NCI-H69 (cell line): ENCODE measurements at regions not wholly inside any gene's neighbourhood (a gene's known extent, or its start where the extent isn't known, plus 50 kb on each side); places are given as distances from the start of the nearest gene placed in this dataset.
"Not testable (repeated sequence)": the region's sequence is repeated elsewhere in the genome, so short reads cannot be mapped to it uniquely, and the experiment has no call there.

Experiments
- DNase-seq: peaks from one replicate; lab custom pipeline; 2025; lab: John Stamatoyannopoulos, UW

- no peak for DNase-seq
Measured at GRCh38 chr12:47348206-47348605, 268.4 kb upstream of the AMIGO2 start.

GRCh38 chr12:47346251-47347019, 266.7 kb upstream of the AMIGO2 start:
- peak; percentile 65 for DNase-seq

DNA sequence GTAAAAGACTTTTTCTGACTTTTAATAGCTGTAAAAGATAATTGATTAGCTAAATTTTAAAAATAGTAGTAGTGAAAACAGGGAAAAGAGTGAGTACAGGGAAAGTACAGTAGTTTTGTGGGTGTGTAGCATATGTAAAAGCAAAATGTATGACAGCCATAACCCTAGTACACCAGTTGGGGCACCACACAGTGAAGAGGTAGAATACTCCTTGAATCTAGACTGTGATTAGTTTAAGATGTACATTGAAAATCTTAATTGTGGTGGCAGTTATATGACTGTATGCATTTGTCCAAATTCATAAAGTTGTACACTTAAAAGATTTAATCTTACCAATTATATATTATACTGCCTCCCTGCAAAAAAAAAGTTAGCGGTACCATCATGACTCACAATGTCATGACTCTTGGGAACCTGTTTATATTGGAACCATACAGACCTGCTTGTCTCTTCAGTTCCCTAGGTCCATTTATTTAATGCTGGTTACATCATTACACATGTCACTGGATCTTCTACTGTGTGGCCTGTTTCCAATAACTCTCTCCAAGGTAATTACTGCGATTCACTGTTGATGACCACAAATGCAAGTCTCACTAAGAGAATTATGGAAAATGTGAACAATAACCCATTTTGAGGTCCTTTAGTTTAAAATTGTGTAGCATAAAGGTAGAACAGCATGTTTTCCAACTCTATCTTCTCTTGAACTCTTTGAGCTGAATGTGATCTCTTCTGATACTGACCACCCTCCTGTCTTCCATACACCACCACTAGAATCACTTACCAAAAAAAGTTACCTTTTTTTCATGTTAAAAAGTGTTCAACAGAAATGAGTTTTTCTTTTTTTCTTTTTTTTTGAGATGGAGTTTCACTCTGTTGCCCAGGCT, 264.2 kb upstream of the AMIGO2 start:
- no peak for DNase-seq

GRCh38 chr12:47340411-47341015, 260.8 kb upstream of the AMIGO2 start:
- no peak for DNase-seq

- DNase-seq, result no peak
Measured at GRCh38 chr12:47337581-47337980, 257.8 kb upstream of the AMIGO2 start.

DNA sequence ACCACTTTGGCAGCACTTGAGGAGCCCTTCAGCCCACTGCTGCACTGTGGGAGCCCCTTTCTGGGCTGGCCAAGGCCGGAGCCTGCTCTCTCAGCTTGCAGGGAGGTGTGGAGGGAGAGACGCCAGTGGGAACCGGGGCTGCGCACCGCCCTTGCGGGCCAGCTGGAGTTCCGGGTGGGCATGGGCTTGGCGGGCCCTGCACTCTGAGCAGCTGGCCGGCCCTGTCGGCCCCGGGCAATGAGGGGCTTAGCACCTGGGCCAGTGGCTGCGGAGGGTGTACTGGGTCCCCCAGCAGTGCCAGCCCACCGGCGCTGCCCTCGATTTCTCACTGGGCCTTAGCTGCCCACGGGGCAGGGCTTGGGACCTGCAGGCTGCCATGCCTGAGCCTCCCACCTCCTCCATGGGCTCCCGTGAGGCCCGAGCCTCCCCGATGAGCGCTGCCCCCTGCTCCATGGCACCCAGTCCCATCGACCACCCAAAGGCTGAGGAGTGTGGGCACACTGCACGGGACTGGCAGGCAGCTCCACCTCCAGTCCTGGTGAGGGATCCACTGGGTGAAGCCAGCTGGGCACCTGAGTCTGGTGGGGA, 253.6 kb upstream of the AMIGO2 start:
- not testable (repeated sequence) for DNase-seq

GRCh38 chr12:47328831-47329545, 249.2 kb upstream of the AMIGO2 start:
- DNase-seq, result no peak

GRCh38 chr12:47326190-47326589, 246.4 kb upstream of the AMIGO2 start:
- no peak for DNase-seq

DNA sequence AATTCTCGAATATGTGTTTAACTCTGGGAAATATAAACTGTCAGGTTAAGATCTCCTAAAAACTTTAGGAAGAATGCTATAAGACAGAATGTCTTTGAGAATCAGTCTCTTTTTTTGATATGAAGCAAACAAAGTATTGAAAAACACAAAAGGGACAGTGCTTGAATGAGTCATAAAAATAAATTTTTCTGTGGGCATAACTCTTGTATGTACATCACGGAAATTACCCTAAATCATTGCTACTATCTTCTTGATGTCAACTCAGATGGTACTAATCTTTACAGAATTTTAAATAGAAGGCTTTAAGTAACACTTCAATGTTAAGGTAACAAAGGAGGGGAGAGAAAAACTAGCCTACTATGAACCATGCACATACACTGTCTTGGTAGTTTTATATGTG, 244.0 kb upstream of the AMIGO2 start:
- DNase-seq, result no peak

GRCh38 chr12:47321436-47321835, 241.7 kb upstream of the AMIGO2 start:
- DNase-seq, result no peak

DNA sequence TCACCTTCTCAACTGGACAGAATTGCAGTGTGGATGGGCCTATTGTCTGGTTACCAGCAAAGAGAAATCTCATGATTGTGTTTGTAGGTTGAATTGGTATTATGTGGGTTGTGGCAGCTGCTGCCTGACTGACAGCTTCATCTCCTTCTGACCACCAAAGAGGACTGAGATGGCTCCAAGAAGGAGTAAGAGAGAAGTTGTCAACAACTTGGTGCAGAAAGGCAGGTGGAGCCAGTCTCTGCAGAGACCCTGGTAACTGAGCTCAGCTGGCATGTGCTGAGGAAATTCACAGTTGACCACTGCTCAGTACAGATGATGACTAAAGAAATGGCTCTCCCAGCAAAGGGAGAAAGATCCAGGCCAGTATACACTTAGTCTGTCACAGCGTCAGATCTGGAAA, 240.0 kb upstream of the AMIGO2 start:
- no peak for DNase-seq

- DNase-seq, result no peak
Measured at GRCh38 chr12:47318963-47319362, 239.2 kb upstream of the AMIGO2 start.

DNA sequence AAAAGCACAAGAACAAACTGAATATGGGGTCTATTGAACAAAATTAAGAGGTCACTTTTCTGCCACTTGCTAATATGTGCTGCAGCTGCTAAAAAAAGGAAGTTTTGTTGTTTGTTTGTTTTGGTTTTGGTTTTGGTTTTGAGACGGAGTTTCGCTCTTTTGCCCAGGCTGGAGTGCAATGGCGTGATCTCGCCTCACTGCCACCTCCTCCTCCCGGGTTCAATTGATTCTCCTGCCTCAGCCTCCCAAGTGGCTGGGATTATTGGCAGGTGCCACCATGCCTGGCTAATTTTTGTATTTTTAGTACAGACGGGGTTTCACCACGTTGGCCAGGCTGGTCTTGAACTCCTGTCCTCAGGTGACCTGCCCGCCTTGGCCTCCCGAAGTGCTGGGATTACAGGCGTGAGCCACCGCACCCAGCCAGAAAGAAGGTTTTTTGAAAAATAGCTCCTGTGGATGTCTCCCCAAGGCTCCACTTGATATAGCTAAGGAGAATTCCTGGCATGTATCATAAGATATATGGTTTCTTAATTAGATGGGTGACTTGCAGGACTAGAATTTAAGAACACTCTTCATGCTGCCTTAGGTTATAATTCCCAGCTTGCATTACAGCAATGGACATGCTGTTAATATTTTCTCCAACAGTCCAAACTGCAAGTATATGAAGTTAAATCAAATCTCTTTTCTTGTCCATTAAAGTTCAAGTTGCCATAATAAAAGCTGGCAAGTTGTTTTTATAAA, 237.6 kb upstream of the AMIGO2 start:
- DNase-seq, result no peak

GRCh38 chr12:47316609-47317049, 236.9 kb upstream of the AMIGO2 start:
- DNase-seq, result peak; percentile 51

- no peak for DNase-seq
Measured at GRCh38 chr12:47314996-47315395, 235.2 kb upstream of the AMIGO2 start.

DNA sequence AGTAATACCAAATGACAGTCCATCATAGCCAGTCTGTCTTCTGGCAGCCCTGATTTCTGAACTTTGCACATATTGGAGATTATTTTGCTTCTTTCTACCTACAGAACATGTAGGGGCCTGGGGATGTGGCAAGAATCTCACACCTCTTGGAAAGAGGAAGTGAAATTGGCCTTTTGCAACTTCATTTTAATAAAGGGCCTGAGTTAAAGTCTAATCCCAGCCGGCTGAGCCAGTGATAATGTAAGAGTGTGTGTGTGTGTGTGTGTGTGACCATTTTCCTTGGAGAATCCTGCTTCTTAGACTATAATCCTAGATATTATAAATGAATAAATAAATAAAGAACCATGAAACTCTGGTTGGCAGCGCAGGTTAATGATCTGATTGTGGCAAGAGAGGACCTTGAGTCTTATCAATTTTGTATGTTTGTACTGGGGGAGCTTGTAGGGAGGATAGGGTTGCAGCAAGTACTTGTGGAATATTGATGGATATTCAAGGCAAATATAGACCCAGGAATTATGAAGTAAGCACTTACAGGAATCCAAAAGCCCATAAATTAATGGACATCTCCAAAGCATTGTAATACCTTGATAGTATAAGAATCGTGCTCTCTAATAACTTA, 233.2 kb upstream of the AMIGO2 start:
- no peak for DNase-seq

DNA sequence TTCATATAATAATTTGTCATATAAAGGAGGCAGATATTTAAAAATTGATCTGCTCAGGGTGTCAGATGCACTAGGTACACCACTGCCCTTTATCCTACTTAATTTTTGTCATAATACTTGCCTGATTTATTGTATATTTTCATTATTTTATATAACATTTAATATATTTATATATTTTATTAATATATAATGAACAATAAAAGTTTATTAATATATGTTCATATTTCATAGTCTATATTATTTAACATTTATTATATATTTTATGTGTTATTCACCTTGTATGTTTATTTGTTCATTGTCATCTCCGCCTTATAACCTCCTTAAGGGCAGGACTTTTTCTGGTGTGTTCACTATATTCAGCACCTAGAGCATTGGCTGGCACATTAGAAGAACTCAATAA, 232.4 kb upstream of the AMIGO2 start:
- no peak for DNase-seq

- no peak for DNase-seq
Measured at GRCh38 chr12:47311568-47311967, 231.8 kb upstream of the AMIGO2 start.

DNA sequence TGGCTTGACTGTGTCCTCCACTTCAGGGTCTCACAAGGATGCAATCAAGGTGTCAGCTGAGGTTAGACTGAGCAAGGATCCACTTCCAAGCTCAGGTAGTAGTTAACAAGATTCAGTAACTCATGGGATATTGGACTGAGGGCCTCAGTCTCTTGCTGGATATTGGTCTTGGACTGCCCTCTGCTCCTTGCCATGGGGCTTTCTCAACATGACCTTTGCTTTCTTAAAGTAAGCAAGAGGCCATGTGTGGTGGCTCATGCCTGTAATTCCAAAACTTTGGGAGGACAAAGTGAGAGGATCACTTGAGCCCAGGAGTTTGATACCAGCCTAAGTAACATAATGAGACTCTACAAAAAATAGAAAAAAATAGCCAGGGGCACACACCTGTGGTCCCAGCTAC, 231.3 kb upstream of the AMIGO2 start:
- no peak for DNase-seq

DNA sequence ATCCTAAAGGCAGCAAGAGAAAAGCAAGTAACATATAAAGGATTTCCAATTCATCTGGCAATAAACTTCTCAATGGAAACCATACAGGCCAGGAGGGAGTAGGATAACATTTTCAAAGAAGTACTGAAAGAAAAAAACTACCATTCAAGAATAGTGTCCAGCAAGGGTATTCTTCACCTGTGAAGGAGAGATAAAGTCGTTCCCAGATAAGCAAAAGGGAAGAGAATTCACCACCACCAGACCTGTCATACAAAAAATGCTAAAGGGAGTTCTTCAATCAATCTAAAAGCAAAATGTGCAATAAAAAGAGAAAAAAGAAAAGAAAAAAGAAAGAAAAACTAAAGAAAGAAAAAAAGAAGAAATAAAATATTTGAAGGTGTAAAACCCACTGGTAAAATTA, 228.9 kb upstream of the AMIGO2 start:
- DNase-seq, result no peak
